GM18870 (cell line): ENCODE measurements at regions not wholly inside any gene's neighbourhood (a gene's known extent, or its start where the extent isn't known, plus 50 kb on each side); places are given as distances from the start of the nearest gene placed in this dataset.

ENCODE experiments used
- ATAC-seq: cut with Tn5 transposase; IDR thresholded peaks from one replicate; pipeline ENCODE4 v1.9.1; 2021; ENCODE audit warnings: moderate library complexity; ENCODE audit not compliant: unreplicated experiment

DNA sequence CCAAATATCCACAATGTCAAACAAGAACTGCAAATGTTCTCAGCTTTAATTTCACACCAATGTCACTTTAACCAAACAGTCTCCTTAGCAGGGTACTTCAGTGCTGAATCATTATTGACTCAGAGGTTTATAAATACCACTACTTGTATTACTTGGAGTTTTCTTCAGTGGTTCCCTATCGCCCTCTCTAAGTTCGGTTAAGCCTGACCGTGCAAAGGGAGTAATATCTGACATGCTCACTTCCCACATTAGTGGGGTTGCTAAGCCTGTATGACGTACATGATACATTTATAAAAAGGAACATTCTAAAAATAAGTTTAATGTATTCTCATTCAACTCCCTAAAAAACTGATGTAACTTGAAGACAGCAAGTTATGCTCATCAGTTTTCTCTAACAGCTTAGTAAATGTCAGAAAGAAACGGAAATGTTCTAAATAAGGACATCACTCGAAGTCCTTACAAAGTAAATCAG lies 93.1 kb upstream of the ZC3H12C start:
- ATAC-seq: peak; percentile 99

DNA sequence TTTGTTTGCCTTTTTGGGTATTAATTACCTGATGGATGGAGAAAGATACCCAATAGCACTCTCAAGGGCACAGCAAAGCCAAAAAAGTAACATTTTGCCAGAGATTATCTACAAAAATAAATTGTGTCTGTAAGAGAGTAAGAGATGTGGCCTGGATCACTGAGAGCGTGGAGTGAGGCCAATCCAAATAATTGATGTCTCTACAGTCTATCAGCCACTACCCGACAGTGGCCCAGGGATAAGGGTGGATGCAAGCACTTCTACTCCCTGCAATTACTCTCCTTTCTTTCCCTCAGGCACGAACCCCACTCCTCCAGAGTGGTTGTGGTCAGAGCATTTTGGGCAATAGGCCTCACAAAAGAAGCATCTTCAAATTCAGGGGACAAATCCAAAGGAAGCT lies 92.3 kb upstream of the ZC3H12C start:
- no peak for ATAC-seq

DNA sequence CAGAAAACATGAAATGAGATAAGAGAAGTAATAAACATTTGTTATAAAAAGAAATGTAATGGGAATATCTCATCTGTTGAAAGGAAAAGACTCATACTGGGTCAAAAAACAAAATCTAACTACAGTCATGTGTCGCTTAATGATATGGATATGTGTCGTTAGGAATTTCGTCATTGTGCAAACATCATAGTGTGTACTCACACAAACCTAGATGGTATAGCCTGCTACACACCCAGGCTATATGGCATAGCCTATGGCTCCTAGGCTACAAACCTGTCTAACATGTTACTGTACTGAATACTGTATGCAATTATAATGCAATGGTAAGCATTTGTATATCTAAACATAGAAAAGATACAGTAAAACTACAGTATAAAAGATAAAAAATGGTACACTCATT lies 89.8 kb upstream of the ZC3H12C start:
- no peak for ATAC-seq

DNA sequence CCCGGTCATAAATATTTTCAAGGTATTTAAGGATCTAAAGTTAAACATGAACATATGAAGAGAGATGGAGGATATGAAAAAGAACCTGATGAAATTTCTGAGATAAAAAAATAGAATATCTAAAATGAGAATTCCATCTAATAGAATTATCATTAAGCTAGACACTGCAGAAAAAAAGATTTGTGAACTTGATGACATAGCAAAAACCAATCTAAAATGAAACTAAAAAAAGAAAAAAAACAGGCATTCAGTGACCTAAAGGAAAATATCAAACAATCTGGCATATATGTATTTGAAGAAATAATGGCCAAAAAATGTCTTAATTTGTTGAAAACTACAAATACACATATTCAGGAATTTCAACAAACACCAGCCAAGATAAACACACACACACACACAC lies 81.6 kb upstream of the ZC3H12C start:
- ATAC-seq: no peak

DNA sequence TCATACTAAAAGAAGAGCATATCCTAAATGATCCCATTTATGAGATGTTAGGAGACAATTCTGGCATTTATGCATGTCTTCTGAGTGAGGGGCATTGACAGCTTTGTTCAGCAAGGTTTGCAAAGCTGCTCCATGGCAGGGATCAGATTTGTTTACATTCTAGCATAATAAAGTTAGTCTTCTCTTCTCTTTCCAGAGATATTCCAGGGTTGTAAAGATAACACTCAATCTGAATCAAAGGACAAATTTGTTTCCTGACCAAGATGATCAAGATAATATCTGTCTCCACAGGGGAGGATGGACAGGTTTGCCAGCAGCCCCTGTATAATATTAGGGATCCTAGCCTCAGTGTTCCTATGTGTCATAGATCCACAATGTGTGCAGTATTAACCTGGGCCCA lies 77.5 kb upstream of the ZC3H12C start:
- ATAC-seq: no peak

DNA sequence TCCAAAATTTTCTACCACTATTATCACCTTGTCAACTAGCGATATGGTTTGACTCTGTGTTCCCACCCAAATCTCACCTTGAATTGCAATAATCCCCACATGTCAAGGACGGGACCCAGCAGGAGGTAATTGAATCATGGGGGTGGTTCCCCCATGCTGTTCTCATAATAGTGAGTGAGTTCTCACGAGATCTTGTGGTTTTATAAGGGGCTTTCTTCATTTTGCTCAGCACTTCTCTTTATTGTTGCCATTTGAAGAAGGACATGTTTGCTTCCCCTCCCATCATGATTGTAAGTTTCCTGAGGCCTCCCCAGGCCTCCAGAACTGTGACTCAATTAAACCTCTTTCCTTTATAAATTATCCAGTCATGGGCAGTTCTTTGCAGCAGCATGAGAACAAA lies 73.5 kb upstream of the ZC3H12C start:
- no peak for ATAC-seq

DNA sequence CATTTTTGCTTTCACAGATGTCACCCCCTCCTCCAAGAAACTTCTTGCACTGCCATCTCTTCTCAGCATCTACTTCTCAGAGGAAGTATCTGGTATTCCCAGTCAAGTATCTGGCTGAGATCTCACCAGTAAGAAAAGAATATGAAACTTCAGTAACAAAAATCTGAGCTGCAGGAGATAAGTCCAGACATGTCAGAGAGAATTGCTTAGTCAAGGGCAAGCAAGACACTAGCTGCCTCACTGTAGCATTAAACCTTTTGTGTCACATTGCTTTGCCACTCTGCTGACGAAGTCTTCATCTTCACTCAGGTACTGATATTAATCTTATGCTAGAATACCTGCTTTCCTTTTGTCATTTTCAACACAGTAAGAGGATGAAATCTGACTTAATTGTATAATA lies 70.6 kb upstream of the ZC3H12C start:
- no peak for ATAC-seq

DNA sequence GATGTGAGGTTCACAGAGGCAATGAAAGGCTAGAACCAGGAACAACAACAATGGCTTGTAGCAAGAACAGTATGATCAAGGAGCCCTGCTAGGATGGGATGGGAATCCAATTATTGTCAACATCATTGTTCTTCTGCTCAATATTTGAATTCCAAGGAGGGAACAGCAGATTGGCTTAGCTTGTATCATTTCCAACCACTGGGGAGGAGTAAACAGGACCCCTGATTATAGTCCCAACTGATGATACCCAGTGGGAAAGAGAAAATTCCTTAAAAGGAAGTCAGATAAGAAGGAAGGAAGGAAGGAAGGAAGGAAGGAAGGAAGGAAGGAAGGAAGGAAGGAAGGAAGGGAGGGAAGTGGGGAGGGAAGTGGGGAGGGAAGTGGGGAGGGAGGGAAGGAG lies 69.5 kb upstream of the ZC3H12C start:
- ATAC-seq: no peak

DNA sequence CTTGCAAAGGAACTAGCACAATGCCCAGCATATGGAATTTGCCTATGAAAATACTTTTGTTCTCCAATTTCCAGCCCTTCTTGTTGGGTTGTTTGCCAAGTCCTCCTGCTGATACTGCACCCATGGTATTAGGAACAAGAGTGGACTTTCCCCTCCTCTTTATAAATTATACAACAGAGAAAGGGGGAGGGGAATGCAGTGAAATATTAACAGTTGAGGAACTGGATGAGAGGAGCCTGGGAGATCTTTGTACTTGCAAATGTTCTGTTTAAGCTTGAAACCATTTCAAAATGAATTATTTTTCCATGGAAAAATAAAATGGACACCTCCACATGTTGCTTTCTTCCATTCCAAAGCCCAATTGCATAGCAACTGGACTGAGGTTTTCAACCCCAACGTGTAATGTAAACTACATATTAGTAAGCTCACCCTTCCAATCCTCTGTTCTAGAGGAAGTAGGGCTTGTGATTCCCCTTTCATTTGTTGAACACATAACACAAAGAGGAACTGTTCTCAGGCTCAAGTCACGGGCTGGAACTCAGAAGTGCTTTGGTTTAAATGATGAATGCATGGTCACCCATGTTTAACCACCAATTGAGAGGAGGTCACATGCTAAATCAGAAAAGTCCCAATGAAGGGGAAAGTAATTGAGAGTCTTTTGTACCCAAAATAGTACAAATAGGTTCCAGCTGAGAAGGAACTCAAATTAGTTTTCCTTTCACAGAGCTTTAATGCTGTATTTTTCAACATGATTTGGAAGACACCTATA lies 66.2 kb upstream of the ZC3H12C start:
- ATAC-seq: peak; percentile 91

DNA sequence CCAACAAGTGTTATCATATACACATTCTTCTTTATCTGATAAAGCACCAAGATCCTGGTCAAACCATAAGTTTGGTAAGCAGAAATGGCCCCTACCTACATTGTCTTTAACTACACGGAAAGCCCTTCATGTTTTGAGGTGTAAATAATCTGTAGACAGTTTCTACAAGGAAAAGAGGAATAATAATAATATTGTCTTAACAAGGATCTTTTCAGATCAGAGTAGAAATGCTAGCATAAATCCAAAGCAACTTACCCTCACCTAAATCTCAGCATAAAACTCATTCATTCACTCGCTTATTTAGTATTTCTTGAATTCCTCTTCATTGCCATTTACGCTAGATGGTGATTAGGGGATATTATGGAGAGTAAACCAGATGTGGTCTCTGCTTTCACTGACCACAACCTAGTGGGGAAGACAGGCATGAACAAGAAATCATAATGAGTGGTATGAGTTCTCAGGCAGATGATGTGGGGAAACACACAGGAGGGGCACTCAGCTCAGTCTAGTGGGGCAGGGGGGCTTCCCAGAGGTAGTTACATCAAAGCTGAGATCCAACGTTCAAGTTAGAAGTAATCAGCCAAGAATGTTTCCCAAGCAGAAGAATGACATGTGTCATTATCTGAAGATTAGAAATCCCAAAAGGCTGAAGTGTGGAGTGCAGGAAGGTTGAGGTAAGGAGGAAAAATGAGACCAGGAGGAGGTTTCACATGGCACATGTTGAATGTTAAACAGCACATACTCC lies 65.4 kb upstream of the ZC3H12C start:
- ATAC-seq: peak; percentile 49

DNA sequence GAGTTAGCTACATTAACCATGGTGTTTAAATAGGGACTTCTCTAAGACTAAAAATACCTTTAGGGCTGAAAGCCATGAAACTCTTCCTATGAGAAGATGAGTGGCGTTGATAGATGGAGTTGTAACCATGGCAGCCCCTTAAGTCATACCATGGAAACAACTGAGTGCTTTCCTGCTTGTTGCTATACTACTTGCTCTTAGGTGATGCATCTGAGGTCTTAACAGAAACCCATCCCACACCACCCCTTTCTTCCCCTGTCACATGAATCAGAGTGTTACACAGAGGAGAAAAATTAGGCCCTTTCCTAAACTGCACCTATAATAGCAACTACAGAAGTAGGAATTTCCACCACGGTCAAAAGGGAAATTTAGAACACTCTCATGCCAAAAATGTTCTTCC lies 64.3 kb upstream of the ZC3H12C start:
- ATAC-seq: no peak

DNA sequence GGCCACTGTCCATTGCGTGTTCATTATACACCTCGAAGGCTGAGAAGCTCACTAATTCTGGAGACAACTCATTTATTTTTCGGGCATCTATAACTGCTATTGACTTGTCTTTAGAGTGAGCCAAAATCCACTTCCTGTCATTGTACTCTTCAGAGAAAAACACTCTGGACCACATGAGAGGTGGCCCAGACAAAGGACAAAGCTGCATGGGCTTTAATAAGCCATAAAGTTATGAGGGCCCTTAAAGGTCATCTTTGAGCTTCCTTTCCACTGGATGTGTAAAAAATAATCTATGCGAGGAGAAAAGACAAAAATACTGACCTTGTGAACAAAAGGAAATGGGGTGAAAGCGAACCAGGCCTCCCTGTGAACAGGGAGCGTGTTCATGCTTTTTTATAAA lies 63.5 kb upstream of the ZC3H12C start:
- ATAC-seq: no peak

DNA sequence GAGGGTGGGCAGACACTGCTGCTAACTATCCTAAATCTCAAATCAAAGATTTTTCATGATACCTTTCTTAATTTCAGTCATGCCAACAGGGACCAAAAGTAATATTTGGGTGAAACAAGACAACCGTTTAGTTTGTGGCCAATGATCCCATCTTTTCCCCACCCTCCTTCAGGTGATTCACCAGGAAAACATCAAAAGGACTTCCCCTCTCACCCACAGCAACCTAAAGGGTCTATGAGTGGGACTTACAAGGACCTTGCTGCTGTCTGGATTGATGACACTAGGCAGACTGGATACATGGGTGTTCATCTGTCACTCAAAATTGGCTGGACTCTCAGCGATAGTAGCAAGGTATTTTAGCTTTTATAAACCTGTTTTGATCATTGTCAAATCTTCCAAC lies 62.0 kb upstream of the ZC3H12C start:
- no peak for ATAC-seq

DNA sequence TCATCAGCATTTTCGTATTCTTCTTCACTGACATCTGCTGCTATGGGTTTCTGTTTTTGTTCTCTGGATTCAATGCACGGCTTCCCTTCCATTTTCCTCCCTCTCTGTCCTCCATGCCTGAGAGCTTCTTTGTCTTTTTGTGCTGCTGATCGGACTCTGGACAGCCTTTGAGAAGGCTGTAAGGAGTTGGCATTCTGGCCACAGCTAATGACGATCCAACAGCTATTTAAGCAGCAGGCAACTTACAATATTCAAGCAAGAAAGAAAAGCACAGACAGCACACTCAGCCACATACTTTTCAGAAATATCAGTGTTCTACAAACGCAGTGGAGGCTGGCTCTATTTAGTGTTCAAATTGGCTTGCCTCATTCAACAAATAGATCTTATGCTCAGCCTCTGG lies 60.9 kb upstream of the ZC3H12C start:
- ATAC-seq: no peak

DNA sequence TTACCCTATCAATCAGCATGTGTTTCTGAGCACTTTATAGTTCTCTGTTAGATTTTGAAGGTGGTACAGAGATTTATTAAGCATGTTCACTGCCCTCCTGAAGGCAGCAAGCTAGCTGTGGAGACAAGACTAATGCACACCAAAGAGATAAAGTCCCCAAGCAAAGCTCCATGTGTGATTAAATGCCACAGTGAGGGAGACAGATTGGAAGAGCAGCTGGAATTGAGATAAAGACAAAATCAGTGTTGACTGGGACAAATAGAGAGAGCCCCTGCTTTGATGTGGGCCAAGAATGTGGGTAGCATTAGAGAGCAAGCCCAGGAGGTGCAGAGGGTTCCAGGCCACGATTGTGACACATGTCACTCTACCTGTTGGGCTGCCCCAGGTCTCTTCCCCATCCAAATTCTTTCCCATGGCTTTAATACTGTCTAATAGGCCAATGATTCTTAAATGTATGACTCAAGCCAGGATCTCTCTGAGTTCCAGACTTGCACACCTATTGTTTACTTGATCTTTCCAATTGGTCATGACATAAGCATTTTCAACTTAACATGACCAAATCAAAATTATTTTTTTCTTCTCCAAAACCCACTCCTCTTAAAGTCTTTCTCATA lies 60.1 kb upstream of the ZC3H12C start:
- ATAC-seq: no peak

DNA sequence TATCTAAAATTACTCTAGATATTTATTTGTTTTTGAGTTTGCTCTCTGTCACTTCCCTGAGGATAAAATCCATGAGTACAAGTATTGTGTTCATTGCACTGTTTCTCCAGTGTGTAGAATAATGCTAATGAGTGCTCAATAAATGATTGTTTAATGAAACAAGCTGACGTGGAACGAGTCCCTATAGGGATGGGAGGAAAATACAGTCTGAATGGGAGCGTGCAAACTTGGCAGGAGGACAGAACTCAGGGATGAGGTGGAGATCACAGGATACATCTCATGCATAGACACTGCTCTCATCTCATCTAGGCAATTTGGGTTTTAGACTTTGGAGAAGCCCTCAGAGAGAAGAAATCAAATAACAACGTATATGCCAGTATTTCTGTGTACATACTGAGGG lies 58.4 kb upstream of the ZC3H12C start:
- no peak for ATAC-seq

DNA sequence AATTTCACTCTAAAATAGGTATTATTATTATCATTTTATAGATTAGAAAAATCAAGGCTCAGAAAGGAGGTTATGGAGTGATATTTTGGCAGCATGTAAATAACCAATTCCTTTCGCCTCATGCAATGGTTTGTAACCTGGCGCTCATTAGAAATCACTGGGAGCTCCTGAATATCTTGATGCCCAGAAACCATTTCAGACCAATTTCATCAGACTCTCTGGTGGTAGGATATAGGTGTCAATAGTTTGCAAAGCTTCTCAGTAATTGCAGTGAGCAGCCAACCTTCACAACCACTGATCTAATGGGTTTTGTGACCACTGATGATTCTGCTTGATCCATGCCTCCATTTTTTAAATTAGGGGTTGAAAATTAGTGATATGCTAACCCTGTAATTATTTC lies 57.8 kb upstream of the ZC3H12C start:
- ATAC-seq: no peak

DNA sequence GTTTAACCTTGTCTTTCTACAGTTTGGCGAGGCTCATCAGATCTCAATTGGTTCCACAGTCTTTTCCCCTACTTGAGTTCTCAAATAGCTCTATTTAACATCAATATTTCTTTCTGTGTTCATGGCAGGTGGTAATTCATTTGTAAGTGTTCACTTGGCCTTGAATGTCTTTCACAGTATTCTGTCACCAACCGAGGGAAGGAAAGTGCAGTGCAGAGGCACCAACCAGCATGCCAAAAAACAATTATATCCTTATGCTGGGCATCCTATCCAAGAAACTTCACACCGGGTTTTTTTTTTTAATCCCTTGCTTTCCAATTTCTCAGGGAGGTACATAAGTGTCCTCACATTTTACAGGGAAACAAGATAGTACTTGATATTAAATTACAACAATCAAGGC lies 55.0 kb upstream of the ZC3H12C start:
- no peak for ATAC-seq
